ENCODE measurements at regions not wholly inside any gene's neighbourhood (a gene's known extent, or its start where the extent isn't known, plus 50 kb on each side); places are given as distances from the start of the nearest gene placed in this dataset.
"Not testable (repeated sequence)": the region's sequence is repeated elsewhere in the genome, so short reads cannot be mapped to it uniquely, and the experiment has no call there.

DNA sequence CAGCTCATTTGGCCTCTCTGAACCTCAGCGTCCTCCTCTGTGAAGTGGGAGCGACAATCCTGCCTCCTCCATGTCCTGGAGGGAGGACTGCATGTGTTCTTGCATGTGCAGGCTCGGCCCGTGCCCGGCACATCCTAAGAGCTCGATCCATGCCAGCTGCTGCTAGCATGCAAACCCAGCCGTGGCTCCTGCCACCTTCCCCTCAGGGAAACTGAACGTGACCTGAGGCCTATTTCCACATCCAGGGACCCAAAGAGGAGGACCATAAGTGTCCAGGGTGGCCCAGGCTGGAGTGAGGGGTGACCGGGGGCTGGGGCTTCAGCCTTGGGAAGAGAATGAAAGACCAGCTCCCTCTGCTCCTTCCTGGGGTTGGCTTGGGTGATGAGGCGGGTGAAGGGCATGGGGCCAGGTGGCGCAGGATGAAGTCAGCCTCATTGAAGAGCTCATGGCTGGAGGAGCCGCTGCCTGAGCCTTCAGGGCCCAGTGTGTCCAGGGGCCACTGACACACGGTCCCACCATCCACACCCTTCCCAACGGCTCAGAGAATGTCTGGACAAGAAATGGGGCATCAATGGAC is 115.7 kb upstream of the AKAP13 start:
- DNase-seq (ENCODE audit: low read depth, low spot score) = not testable (repeated sequence)

DNA sequence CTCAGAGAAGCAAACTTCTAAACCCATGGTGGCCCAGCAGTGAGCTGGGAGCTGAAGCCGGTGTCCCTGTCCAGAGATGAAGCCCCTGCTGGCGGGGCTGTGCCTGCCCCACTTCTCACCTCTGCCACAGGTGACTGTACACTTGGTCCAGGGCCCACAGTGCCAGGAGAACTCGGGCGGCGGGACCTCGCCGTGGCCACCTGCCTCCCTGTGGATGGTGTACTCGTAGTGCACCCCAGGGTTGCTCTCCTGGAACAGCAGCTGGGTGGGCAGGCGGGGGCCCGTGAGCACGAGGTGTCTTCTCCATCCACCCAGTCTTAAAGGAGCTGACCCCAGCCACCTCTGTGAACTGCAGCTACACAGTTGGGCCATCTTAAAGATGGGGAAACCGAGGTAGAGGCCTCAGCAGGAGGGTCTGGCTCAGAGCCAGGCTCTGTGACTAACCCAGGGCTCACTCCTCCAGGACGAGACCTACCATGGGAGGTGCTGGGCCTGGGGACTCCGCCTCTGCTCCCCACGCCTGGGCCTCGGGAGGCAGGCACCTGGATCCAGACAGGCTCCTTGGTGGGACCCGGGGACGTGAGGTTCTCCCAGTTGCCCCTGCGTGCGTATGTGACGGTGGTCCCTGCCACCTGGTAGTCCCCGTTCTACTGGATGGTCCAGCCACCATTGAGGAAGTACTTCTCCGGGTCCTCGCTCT is 113.1 kb upstream of the AKAP13 start:
- not testable (repeated sequence) for DNase-seq (ENCODE audit: low read depth, low spot score)

DNA sequence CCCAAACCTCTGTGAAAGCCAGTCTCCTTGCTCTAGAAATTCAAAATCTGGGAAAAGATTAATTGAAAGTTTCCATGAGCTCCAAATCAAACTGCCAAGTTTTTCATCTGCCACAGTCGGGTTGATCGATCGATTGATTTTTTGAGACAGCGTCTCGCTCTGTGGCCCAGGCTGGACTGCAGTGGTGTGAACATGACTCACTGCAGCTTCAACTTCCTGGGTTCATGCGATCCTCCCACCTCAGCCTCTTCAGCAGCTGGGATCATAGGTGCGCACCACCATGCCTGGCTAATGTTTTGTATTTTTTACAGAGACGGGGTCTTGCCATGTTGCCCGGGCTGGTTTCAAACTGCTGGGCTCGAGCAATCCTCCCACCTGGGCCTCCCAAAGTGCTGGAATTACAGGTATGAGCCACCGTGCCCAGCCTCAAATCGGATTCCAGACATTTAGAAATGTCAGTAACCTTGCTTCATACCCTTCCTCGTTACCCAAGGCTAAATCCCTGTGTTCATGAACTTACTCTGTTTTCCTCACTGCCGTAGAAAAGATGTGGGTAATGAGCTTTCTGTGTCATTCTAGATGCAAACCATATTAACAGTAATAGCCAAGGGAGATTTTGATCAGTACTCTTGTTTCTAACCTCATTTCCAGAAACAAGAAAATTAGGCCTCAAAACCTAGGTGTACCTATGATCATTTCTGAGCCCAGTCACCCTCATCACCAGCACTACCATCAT is 105.9 kb upstream of the AKAP13 start:
- no peak for DNase-seq (ENCODE audit: low read depth, low spot score)

DNA sequence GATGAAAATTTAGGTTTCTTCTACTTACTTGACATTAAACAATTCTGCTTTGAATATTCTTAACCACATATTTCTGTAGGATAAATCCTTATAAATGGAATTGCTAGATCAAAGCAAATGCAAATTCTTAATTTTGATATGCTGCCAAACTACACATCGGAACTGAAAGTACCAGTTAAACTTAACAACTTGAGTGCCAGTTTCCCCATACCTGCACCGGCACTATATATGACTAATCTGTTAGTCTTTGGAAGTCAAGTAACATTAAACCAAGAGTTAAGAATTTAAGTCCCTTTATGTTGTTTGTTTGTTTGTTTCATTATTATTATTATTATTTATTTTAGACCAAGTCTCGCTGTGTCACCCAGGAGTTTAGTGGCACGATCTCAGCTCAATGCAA is 103.9 kb upstream of the AKAP13 start:
- DNase-seq (ENCODE audit: low read depth, low spot score) = no peak

DNA sequence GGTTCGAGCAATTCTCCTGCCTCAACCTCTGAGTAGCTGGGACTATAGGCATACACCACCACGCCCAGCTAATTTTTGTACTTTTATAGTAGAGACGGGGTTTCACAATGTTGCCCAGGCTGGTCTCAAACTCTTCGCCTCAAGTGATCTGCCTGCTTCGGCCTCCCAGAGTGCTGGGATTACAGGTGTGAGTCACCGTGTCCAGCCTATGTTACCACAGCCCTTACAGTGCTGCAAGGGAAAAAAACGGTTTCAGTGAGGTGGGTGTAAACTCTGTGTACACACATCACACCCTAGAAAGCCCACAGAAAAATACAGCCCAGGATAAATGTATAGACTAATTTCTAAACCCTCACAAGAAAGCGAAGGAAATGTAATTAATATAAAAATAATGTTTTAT is 103.5 kb upstream of the AKAP13 start:
- no peak for DNase-seq (ENCODE audit: low read depth, low spot score)

DNA sequence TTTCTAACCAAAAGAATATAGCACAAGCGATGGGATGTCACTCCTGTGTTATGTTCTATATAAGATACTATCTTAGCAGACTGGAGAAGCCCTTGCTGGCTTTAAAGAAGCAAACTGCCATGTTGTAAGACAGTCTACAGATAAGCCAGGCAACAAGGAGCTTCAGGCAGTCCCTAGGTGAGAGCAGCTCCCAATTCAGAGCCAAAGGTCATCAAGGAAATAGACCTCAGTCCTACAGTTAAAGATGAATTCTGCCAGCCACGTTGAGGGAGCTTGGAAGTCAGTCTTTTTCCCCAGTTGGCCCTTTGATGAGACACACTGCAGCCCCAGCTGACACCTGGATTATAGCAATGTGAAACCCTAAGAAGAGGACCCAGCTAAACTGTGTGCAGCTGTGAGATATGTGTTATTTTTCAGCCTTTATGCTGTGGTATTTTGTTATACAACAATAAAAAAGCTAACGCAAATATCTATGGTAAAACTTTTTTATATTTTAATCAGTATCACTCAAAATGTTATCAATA is 102.5 kb upstream of the AKAP13 start:
- DNase-seq (ENCODE audit: low read depth, low spot score) = no peak

DNA sequence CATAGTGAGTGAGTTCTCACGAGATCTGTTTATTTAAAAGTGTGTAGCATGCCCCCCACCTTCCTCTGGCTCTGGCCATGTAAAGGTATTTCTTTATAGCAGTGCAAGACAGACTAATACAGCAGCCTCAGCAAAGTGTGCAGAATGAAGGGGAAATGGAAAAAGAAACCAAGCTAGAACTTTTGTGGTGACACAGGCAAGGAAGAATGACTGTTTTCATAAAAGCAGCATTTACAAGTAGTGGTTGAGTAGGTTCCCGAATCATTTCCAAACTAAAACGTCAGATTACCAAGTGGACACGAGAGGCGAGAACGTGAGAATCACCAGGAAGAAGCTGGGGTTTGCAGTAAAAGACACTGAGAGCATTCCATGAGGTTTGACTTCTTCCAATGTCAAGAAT is 100.2 kb upstream of the AKAP13 start:
- no peak for DNase-seq (ENCODE audit: low read depth, low spot score)

DNA sequence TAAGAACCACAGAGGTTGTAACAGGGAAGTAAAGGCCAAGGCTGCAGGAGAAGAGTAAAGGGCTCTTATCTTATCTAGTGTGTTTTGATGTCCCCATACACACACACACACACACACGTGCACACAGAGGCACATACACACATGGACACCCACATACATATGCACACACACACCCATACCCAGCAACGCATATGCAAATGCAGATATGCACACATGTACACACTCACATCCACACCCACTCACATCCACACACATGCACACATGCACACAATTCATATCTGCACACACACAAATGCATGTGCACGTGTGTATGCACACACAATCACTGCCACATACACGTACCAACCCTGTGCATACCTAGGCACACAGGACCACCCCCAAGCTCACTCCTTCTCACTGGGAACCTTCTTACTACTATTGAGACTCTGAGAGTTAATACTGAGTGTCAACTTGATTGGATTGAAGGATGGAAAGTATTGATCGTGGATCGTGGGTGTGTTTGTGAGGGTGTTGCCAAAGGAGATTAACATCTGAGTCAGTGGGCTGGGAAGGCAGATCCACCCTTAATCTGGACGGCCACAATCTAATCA is 99.0 kb upstream of the AKAP13 start:
- no peak for DNase-seq (ENCODE audit: low read depth, low spot score)

DNA sequence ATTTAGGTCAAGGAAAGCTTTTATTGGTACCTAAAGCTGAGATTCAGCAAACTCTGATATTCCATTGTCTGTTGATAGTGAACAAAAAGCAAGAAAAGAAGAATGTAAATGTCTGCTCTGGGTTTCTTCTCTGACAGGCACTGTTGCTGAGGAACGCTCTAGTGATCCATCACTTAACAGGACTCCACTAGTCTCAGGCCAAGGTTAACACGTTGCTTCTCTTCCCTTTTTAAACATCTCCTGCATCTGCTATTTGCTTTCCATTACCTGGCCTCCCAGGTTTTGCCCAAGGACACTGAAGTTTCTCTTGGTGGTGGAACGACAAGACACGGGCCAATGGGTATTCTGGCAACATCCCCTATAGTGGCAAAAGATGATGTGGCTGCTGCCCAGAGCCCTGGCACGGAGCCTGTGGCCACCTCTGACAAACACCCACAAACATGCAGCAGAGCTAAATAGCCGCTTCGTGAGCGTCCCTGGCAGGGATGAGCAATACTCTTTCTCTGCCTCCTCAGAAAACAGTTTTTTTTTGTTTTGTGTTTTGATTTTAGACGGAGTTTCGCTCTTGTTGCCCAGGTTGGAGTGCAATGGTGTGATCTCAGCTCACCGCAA is 97.8 kb upstream of the AKAP13 start:
- no peak for DNase-seq (ENCODE audit: low read depth, low spot score)

DNA sequence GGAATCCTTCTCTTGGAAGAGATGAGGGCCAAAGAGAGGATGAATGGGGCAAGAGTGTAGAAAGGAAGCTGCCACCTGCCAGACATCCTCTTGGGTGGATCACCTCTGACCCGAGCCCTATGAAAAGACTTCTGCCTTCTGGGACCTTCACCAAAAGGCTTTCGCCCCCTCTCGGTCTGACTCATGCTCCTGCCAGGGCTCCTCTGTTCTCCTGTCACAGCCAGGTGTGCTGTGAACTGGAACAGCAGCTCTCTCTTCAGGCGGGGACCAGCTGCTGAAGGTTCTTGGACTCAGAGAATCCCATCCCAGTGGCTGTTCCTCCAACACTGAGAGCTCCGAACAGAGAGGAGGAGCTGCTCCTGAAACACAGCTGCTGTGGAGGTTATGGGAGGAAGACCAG is 96.6 kb upstream of the AKAP13 start:
- DNase-seq (ENCODE audit: low read depth, low spot score) = not testable (repeated sequence)

DNA sequence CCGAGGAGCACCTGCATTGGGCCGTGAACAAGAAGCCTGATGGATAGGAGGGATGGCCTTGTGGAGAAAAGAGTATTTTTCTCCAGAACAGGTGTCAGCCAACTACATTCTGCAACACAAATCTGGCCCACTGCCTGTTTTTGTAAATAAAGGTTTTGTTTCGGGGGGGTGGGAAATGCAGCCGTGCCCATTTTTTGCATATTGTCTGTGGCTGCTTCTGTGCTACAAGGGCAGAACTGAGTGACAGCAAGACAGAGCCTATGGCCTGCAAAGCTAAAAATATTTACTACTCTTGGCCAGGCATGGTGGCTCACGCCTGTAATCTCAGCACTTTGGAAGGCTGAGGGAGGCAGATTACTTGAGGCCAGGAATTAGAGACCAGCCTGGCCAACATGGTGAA is 95.9 kb upstream of the AKAP13 start:
- no peak for DNase-seq (ENCODE audit: low read depth, low spot score)

DNA sequence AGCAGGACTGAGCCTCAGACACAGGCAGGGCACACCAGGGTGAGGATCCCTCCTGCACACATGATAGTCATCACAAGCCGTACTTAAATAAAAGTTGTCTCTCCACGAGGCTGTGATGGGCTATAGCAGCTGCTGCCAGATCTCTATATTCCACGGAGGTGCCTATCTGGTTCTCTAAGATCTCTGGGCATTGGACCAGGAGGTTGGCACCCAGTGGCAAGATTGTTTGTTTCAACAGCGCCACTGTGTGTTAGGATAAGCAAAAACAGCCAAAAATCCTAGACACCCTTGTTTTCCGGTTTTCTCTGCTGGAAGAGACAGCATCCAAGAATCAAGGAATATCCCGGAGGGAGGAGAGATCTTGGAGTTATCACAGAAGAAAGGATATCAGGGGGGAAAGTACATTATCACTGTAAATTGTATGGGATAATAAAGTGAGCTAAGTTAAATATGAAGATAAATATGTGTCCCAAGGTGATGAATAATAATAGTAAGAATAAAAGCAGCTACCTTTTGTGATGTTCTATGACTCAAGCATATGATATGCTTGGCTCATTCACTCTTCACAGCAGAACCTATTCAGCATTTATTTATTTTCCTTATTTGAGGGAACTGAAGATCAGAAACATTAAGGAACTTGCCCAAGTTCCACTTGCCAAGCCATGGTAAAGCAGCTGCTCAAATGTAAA is 90.6 kb upstream of the AKAP13 start:
- no peak for DNase-seq (ENCODE audit: low read depth, low spot score)

DNA sequence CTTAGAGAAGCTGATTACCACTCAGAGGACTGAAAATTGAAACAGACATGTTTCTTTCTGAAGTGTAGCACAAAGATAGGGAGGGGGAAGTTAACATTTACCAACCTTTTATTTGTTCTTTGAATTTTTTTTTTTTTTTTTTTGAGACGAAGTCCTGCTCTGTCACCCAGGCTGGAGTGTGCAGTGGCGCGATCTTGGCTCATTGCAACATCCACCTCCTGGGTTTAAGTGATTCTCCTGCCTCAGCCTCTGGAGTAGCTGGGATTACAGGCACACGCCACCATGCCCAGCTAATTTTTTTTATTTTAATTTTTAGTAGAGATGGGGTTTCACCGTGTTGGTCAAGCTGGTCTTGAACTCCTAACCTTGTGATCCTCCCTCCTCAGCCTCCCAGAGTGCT is 87.8 kb upstream of the AKAP13 start:
- DNase-seq (ENCODE audit: low read depth, low spot score) = not testable (repeated sequence)

DNA sequence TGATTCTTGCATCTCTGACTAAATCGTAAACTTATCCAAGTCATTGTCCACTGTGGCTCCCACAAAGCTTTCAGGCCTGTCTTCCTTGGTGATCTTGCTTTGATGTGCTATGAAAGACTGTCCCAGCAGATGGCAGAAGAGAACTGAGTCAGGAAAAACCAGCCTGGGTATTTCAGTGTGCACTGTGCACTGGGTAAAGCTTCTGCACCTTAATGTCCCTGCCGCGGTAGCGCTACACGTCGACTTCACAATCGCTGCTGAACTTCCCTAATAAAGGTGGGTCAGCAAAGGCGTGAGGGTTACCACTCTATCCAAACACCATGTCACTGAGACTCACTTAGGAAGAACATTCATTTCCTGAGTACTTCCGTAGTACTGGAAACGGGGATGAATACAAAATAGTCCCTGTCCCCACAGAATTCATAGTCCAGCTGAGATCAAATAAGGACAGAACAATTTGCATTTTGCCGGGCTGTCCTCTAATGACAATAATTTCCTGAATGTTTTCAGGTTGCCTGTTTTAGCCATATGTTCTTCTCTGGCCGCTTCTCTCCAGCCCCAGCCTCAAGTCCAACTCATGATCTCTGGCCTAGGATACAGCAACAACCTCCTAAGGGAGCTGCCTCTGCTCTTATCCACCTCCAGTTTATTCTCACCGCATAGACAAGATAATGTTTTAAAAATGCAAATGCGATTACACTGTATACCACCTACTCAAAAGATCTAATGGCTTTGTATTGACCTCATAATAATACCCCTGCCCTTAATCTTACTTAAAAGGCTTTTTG is 83.6 kb upstream of the AKAP13 start:
- no peak for DNase-seq (ENCODE audit: low read depth, low spot score)

DNA sequence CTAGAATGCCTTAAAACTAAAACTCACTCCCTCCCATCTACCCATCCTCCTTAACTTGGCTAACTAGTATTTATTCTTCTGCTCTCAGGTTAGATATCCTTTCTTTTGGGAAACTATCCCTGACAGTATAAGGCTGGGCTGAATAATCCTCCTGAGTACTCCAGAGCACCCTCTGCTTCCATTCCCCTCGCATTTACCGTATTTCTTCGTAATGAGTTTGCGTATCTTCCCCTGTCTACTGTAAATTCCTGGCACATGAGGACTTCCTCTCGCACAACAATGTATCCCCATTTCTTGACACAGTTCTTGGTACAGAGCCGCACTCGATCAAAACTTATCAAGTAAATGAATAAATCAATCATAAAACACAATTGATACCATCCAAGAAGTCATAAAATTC is 82.9 kb upstream of the AKAP13 start:
- no peak for DNase-seq (ENCODE audit: low read depth, low spot score)

DNA sequence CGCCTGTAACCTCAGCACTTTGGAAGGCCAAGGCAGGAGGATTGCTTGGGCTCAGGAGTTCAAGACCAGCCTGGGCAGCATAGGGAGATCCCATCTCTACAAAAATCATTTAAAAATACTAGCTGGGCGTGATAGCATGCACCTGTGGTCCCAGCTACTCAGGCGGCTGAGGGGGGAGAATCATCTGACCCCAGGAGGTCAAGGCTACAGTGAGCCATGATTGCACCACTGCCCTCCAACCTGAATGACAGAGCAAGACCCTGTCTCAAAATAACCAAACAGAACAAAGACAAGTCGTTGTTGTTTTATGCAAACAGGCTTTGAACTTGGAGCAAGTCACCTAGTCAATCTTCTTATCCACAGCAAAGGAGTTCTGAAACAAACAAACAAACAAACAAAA is 82.0 kb upstream of the AKAP13 start:
- no peak for DNase-seq (ENCODE audit: low read depth, low spot score)

DNA sequence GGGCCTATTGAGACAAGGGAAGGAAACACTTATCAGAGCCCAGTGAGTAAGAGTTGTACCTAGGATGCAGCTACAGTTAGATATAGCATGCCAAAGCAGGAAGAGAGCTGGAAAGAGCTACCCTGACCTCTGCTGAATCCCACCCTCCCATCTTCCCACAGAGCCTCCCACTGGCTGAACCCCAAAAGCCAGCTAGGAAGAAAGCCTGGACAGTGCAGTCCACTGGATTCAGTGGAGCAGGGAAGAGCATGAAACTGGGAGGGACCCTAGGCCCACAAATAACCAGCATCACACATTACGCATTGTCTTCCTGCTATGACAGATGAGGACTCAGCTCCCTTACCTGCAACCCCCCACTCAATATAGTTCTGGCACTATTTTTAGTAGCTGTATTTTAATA is 81.5 kb upstream of the AKAP13 start:
- DNase-seq (ENCODE audit: low read depth, low spot score) = no peak

DNA sequence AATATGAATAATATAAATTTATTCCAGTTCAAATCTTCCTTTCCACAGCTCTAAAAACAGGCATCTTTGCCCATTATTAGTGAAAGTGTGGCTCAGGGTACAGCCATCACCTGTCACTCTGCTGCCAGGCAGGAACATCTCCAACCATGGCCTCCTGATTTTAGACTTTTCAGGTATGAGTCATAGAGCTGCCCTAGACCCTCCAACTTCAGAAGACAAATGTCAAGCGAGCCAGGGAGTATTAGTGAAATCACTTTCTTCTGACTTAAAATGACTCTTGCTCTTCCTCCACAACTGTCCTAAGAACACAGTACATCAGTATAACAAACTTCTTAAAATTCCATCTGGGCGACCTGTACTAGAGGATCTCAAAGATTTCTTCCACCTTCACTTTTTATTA is 78.1 kb upstream of the AKAP13 start:
- DNase-seq (ENCODE audit: low read depth, low spot score) = no peak

DNA sequence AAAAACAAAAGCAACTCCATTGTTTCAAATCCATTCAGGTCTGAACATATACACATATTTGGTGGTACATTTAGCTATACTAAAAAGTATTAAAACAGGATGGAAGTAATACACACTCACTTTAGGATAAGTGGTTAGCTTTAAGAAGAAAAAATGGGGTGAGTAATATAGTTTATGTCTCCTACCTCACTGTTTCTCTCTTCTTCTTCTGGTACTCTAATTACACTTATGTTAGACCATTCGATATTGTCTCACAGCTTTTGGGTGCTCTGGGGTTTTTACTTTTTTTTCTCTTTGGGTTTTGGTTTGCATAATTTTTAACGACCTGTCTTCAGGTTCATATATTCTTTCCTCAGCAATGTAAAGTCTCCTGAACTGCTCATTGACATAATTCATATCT is 75.4 kb upstream of the AKAP13 start:
- DNase-seq (ENCODE audit: low read depth, low spot score) = no peak

DNA sequence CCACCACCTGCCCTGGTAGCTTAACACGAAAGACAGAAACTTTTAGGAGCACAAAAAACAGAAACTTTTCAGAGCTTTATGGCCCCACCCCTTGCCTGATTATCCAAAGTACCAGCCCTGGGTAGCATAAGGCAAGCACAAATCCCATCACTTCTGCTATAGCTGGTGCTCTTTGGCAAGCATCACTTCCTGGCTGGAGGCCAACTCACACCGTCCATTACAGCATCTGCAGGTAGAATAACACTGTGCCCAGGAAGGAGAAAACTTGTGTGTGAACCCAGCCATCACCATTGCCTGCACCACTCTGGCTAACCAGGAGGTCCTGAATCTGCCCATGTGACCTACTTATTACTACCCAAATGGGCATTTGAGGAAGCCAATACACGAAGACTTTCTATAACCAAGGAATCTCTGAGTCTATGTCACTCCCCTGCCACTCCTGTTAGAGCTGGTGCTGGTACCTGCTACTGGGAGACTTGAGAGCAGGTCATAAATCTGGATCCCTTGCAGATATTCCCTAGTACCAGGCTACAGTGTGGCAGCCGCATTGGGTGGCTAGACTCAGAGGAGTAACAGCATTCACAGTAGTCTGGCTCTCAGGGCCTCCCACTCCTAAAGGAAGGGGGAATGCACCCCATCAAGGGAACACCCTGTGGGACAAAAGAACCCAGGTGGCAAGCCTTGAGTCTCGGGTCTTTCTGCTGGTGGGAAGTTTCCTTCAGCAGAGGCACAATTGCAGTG is 73.3 kb upstream of the AKAP13 start:
- DNase-seq (ENCODE audit: low read depth, low spot score) = no peak
